HepG2 (cell line): ENCODE measurements at regions not wholly inside any gene's neighbourhood (a gene's known extent, or its start where the extent isn't known, plus 50 kb on each side); places are given as distances from the start of the nearest gene placed in this dataset.

ENCODE experiments used
- ATAC-seq: fragments of 200-7000 bp; cut with Tn5 transposase; 3 replicates; pipeline ENCODE4 v1.9.1; 2020; ENCODE audit warnings: mild to moderate bottlenecking, moderate library complexity
- BruUV-seq: library from RNA; stranded (reverse); fragments of 400-500 nt; replicated peaks from 2 replicates; lab custom pipeline; 2021; lab: Mats Ljungman, UMichigan
- CTCF ChIA-PET: fragments of 300-600 bp; formaldehyde crosslinking; extraction: SDS; loops from one replicate; lab custom pipeline; 2021; ENCODE audit warnings: low total read pairs, inconsistent platforms, low intra/inter-chr PET ratio; lab: Yijun Ruan, JAX
- POLR2A ChIA-PET: fragments of 350-600 bp; sonication (Branson Sonifier 250); formaldehyde crosslinking; loops from one replicate; lab custom pipeline; 2020; ENCODE audit warnings: antibody characterized with exemption, inconsistent platforms; lab: Yijun Ruan, JAX
- DNase-seq: peaks from one replicate; pipeline ENCODE4 v3.0.0-alpha.2; 2015; ENCODE audit warnings: low spot score
- FAIRE-seq: peaks from 3 replicates; lab custom pipeline; 2011; peaks lifted over from hg19 to GRCh38; lab: Jason Lieb, UNC
- H2AFZ ChIP-seq: one replicate; pipeline ENCODE4 v1.6.1; 2011; ENCODE audit warnings: low read length, inconsistent platforms
- H3K27ac ChIP-seq: fragments of 300-600 bp; 3 replicates; pipeline ENCODE4 v1.8.0; 2011; ENCODE audit warnings: mixed run types, mild to moderate bottlenecking, mixed read lengths, low read length, inconsistent platforms; ENCODE audit not compliant: insufficient read depth; ENCODE audit errors: extremely low read length
- H3K27me3 ChIP-seq, 2 experiments: fragments of 200-600 bp in 1 of 2; 2 replicates in 1 of 2; 3 replicates in 1 of 2; pipeline versions ENCODE4 v1.6.0 to v1.8.0; 2011; ENCODE audit warnings: low read length in 2 of 2, mild to moderate bottlenecking in 2 of 2, moderate library complexity in 2 of 2, inconsistent platforms in 1 of 2; ENCODE audit not compliant: insufficient read depth in 2 of 2, control insufficient read depth in 1 of 2
- H3K36me3 ChIP-seq, 2 experiments: fragments of 200-600 bp in 1 of 2; replicated peaks in 1 of 2; 2 replicates in 1 of 2; 3 replicates in 1 of 2; pipeline versions ENCODE4 v1.5.1 to v1.8.0; 2011; ENCODE audit warnings: low read length in 2 of 2, inconsistent platforms in 1 of 2; ENCODE audit not compliant: insufficient read depth in 2 of 2, control insufficient read depth in 1 of 2
- H3K4me1 ChIP-seq: 2 replicates; pipeline ENCODE4 v1.5.1; 2012; ENCODE audit warnings: low read length, inconsistent platforms; ENCODE audit not compliant: insufficient read depth
- H3K4me2 ChIP-seq: 2 replicates; pipeline ENCODE4 v1.6.0; 2011; ENCODE audit warnings: low read depth, low read length, inconsistent platforms
- H3K4me3 ChIP-seq, 3 experiments: fragments of 200-600 bp in 1 of 3; sonication (generic), shearing (Covaris generic) in 1 of 3; replicated peaks in 1 of 3; 2 replicates each; pipeline ENCODE4 v1.5.1; 2011 to 2016; ENCODE audit warnings: low read length in 3 of 3, inconsistent platforms in 2 of 3, low read depth in 2 of 3, mild to moderate bottlenecking in 2 of 3, control low read depth in 1 of 3, mixed read lengths in 1 of 3; ENCODE audit not compliant: insufficient read depth in 1 of 3
- H3K79me2 ChIP-seq: one replicate; pipeline ENCODE4 v1.6.1; 2011; ENCODE audit warnings: low read length, inconsistent platforms; ENCODE audit not compliant: insufficient read depth
- H3K9ac ChIP-seq: 2 replicates; pipeline ENCODE4 v1.6.0; 2011; ENCODE audit warnings: mild to moderate bottlenecking, low read depth, low read length, inconsistent platforms; ENCODE audit not compliant: insufficient read depth
- H3K9me3 ChIP-seq: 2 replicates; pipeline ENCODE4 v1.5.1; 2012; ENCODE audit warnings: mild to moderate bottlenecking, low read length
- H4K20me1 ChIP-seq: 2 replicates; pipeline ENCODE4 v1.6.0; 2011; ENCODE audit warnings: inconsistent platforms, mild to moderate bottlenecking, low read length, moderate library complexity; ENCODE audit not compliant: insufficient read depth
- CENPX ChIP-seq: sonication (generic); formaldehyde crosslinking; IDR thresholded peaks from 2 replicates; pipeline ENCODE4 v1.9.0; 2021; ENCODE audit warnings: mild to moderate bottlenecking, missing genetic modification reagents, moderate library complexity
- HNRNPK ChIP-seq: fragments of 200-400 bp; formaldehyde crosslinking; IDR thresholded peaks from 2 replicates; pipeline ENCODE4 v1.6.1; 2018; ENCODE audit warnings: low read length, low read depth, moderate library complexity, mild to moderate bottlenecking; ENCODE audit not compliant: poor library complexity, severe bottlenecking
- PAX8 ChIP-seq: sonication (generic); formaldehyde crosslinking; IDR thresholded peaks from 2 replicates; pipeline ENCODE4 v1.8.0; 2022; ENCODE audit warnings: mild to moderate bottlenecking, missing genetic modification reagents, borderline replicate concordance
- POGK ChIP-seq: sonication (generic); formaldehyde crosslinking; conservative IDR thresholded peaks from 2 replicates; pipeline ENCODE4 v1.8.0; 2022; ENCODE audit warnings: mild to moderate bottlenecking, moderate library complexity, missing genetic modification reagents
- SP1 ChIP-seq, 2 experiments: fragments of 450-650 bp in 1 of 2; sonication (generic) in 1 of 2; formaldehyde crosslinking in 1 of 2; IDR thresholded peaks; 2 replicates each; pipeline versions ENCODE4 v1.4.0 to v1.6.1; 2016 to 2020; ENCODE audit warnings: missing genetic modification reagents in 1 of 2
- SRSF4 ChIP-seq: fragments of 200-400 bp; formaldehyde crosslinking; IDR thresholded peaks from one replicate; pipeline ENCODE4 v1.6.1; 2018; ENCODE audit warnings: mild to moderate bottlenecking, low read depth, low read length, moderate library complexity; ENCODE audit not compliant: poor library complexity, severe bottlenecking
- ZFY ChIP-seq: sonication (generic); formaldehyde crosslinking; IDR thresholded peaks from 2 replicates; pipeline ENCODE4 v1.4.0; 2020; ENCODE audit warnings: missing genetic modification reagents
- ZNF121 ChIP-seq: sonication (generic); formaldehyde crosslinking; IDR thresholded peaks from 2 replicates; pipeline ENCODE4 v1.5.0; 2020; ENCODE audit warnings: mild to moderate bottlenecking, missing genetic modification reagents
- ZNF281 ChIP-seq: sonication (generic); formaldehyde crosslinking; IDR thresholded peaks from 2 replicates; pipeline ENCODE4 v1.4.0; 2020; ENCODE audit warnings: missing genetic modification reagents, borderline replicate concordance
- ZNF616 ChIP-seq: sonication (generic); formaldehyde crosslinking; IDR thresholded peaks from 2 replicates; pipeline ENCODE4 v1.5.0; 2020; ENCODE audit warnings: low read depth, mild to moderate bottlenecking, missing genetic modification reagents
- ZNF879 ChIP-seq: sonication (generic); formaldehyde crosslinking; IDR thresholded peaks from 2 replicates; pipeline ENCODE4 v1.8.1; 2023; ENCODE audit warnings: missing genetic modification reagents
- WGBS: methylation state at CpG from one replicate; pipeline ENCODE4 v1.1.6; 2017; ENCODE audit warnings: low lambda C conversion rate; 5-methylcytosine and 5-hydroxymethylcytosine counted together
- in situ Hi-C: cut with HindIII; loops from 2 replicates; pipeline ENCODE4 v1.10.0; 2017; ENCODE audit warnings: low pct_unique_long_range_greater_than_20kb; ENCODE audit not compliant: extremely low pct_ligation_motif_present
- intact Hi-C: fragments of 100-400 bp; cut with micrococcal nuclease; formaldehyde crosslinking; loops from one replicate; pipeline ENCODE4 v1.10.0; 2022; ENCODE audit not compliant: unreplicated experiment

DNA sequence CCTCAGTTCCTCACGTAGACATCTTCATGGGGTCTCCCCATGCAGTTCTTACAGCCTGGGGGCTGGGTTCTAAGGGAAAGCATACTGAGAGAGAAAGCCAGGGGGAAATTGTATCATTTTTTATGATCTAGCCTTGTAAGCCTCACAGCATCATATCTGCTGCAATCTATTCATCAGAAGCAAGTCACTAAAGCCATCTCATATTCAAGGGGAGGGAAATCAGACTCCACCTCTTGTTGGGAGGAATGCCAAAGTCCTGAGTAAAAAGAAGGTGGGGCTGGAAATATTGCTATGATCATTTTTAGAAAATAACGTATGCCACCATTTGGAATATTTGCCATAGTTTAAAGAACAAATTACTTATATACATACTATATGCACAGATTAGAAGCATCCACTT, 304.6 kb downstream of the TXNL1 start:
- CTCF ChIA-PET, result no interaction called here
- intact Hi-C loops (no loop called here), in situ Hi-C loops (no loop called here)
- no peaks in the 10 kb centered on the region for H4K20me1 ChIP-seq
- H2AFZ ChIP-seq, result no peak overlapping the region
- no peak overlapping the region for H3K9ac ChIP-seq
- no peaks in the 10 kb centered on the region for H3K27me3 ChIP-seq
- no peak overlapping the region for H3K27ac ChIP-seq
- no TSS peak for BruUV-seq
- peaks cover 7% of the 10 kb centered on the region; the same call in 1 of the 2 replicates for H3K9me3 ChIP-seq
- no peak overlapping the region for H3K4me2 ChIP-seq
- TF ChIP-seq ZNF879, result no peak
- no peak for TF ChIP-seq PAX8 (CRISPR knock-in tag)
- TF ChIP-seq SP1 (IDR thresholded peaks at IDR 0.05), result no peak
- no peak for TF ChIP-seq SP1 (CRISPR knock-in tag; IDR thresholded peaks at IDR 0.05)
- TF ChIP-seq POGK (CRISPR knock-in tag), result no peak
- TF ChIP-seq CENPX, result no peak
- no peak for TF ChIP-seq SRSF4
- no peak for TF ChIP-seq ZFY (CRISPR knock-in tag)
- TF ChIP-seq ZNF616, result no peak
- no peak for TF ChIP-seq ZNF281 (CRISPR knock-in tag)
- no peak for TF ChIP-seq ZNF121 (CRISPR knock-in tag)
- TF ChIP-seq HNRNPK, result no peak
- TF ChIP-seq, all 625 proteins: peak for 0
- H3K4me3 ChIP-seq, result no peak overlapping the region
- H3K79me2 ChIP-seq, result no peaks in the 10 kb centered on the region
- POLR2A ChIA-PET, result no interaction called here
- H3K4me1 ChIP-seq, result no peaks in the 10 kb centered on the region
- DNase-seq, result no peak
- no peaks in the 10 kb centered on the region for H3K36me3 ChIP-seq
- no peak for FAIRE-seq
- WGBS, result 0% methylated on average over 1 of the region's 2 CpGs
- ATAC-seq, result no peak
